Astrocyte of the cerebellum (primary cell): ENCODE measurements at regions not wholly inside any gene's neighbourhood (a gene's known extent, or its start where the extent isn't known, plus 50 kb on each side); places are given as distances from the start of the nearest gene placed in this dataset.

Experiments used
- DNase-seq: peaks from one replicate; pipeline ENCODE4 v3.0.0-alpha.2; 2011; ENCODE audit warnings: low read depth
- H3K4me3 ChIP-seq: 2 replicates; pipeline ENCODE4 v1.5.1; 2011; ENCODE audit warnings: mild to moderate bottlenecking, low read depth, low read length, moderate library complexity
- in situ Hi-C: cut with HindIII; loops from 2 replicates; pipeline ENCODE4 v1.10.0; 2017; ENCODE audit warnings: low sequenced_read_pairs
- TF ChIP-seq, protein P1 (sequence below): IDR thresholded peaks from 2 replicates; pipeline ENCODE4 v1.5.1; 2012; ENCODE audit warnings: low read length, low read depth, moderate library complexity, mild to moderate bottlenecking; ENCODE audit errors: missing control alignments

DNA sequence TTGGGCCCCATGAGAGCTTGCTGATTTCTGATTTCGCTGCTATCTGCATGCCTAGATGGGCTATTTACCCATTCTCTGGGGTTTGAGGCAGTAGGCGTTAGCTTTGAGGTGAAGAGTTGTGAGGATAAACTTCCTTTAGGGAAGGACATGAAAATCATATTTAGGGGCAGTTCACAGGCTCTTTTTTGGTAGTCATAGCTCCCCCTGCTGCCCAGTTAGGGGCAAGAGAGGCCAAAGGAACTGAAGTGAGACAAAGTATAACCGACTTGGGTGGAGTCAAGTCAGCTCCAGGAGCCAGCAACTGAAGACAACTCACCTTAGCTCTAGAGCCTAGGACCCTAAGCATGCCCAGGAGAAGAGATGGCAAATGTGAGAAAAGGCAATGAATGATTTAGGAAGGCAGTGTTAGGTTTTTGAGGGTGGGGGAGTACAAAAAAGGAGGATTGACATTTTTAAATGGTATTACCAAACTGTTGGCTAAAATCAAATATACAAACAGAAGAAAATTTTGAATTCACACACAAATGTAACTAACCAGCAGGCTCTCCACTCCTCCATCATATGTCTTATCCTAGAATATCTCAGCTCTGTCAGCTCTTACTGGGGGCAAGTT, 625.2 kb downstream of the LMO4 start:
- H3K4me3 ChIP-seq: no peak overlapping the region
- peak; percentile 57 for DNase-seq
- TF ChIP-seq, protein P1, sequence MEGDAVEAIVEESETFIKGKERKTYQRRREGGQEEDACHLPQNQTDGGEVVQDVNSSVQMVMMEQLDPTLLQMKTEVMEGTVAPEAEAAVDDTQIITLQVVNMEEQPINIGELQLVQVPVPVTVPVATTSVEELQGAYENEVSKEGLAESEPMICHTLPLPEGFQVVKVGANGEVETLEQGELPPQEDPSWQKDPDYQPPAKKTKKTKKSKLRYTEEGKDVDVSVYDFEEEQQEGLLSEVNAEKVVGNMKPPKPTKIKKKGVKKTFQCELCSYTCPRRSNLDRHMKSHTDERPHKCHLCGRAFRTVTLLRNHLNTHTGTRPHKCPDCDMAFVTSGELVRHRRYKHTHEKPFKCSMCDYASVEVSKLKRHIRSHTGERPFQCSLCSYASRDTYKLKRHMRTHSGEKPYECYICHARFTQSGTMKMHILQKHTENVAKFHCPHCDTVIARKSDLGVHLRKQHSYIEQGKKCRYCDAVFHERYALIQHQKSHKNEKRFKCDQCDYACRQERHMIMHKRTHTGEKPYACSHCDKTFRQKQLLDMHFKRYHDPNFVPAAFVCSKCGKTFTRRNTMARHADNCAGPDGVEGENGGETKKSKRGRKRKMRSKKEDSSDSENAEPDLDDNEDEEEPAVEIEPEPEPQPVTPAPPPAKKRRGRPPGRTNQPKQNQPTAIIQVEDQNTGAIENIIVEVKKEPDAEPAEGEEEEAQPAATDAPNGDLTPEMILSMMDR: peak; percentile 82
- in situ Hi-C loops: no loop called here

- in situ Hi-C loops: loop anchor here (5.0 kb wide), 1 partner anchor 623 kb away; no protein-coding TSS in a partner anchor
- TF ChIP-seq, protein P1: no peak
- H3K4me3 ChIP-seq: no peak overlapping the region
- no peak for DNase-seq
Measured at GRCh38 chr1:87955038-87955437, 626.4 kb downstream of the LMO4 start.

- H3K4me3 ChIP-seq: no peak overlapping the region
- DNase-seq: peak; percentile 96
- TF ChIP-seq, protein P1: no peak
- in situ Hi-C loops: loop anchor here (5.0 kb wide), 1 partner anchor 624 kb away; no protein-coding TSS in a partner anchor
Measured at GRCh38 chr1:87956072-87956471, 627.4 kb downstream of the LMO4 start.

DNA sequence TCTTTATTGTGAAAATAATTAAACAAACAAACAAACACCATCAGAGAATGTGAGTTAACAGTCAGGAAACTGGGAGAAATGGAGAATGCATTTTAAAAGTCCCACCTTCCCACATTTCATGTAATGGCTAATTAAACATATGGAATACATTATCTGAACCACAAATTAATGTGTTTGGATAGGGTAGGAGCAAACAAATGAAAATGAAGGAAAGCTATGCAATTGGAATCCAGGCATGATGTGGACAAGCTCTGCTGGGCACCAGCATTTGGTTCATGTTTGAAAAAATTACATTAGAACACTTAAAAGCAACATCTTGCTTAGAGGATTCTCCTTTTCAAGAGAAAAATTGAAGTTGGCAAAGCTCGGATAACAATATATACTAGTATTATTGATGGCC, 628.1 kb downstream of the LMO4 start:
- H3K4me3 ChIP-seq: no peak overlapping the region
- in situ Hi-C loops: loop anchor here (5.0 kb wide), 1 partner anchor 624 kb away; no protein-coding TSS in a partner anchor
- DNase-seq: no peak
- TF ChIP-seq, protein P1: no peak

DNA sequence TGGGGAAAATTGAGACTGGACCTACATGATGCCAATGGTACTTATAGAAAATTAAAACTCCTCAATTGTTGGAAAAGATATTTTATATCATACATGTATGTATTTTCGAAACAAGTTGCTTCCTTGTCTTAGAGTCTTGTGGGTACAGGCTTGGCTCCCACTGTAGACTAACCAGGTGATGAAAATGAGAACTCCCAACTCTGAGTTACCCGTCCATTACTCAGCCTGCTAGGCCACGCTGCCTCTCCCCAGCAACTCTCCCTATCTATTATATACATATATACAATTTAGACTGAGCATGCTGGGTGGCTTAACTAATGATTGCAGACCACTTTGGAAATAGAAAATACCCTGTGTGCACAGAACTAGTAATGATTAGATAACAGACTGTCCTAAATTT, 628.7 kb downstream of the LMO4 start:
- TF ChIP-seq, protein P1: no peak
- no peak overlapping the region for H3K4me3 ChIP-seq
- DNase-seq: no peak
- in situ Hi-C loops: loop anchor here (5.0 kb wide), 1 partner anchor 625 kb away; no protein-coding TSS in a partner anchor

GRCh38 chr1:87958201-87958600, 629.5 kb downstream of the LMO4 start:
- TF ChIP-seq, protein P1: no peak
- in situ Hi-C loops: loop anchor here (5.0 kb wide), 1 partner anchor 626 kb away; no protein-coding TSS in a partner anchor
- no peak overlapping the region for H3K4me3 ChIP-seq
- DNase-seq: no peak
